GM23338 (cell line): ENCODE measurements at regions not wholly inside any gene's neighbourhood (a gene's known extent, or its start where the extent isn't known, plus 50 kb on each side); places are given as distances from the start of the nearest gene placed in this dataset.

Experiments used
- CTCF ChIP-seq, 2 experiments: fragments of 200-600 bp in 1 of 2; sonication (generic) in 1 of 2; conservative IDR thresholded peaks; 2 replicates each; pipeline versions ENCODE4 v1.5.1 to v1.6.1; 2016 to 2017; ENCODE audit warnings: antibody characterized with exemption in 2 of 2, low read depth in 2 of 2, mild to moderate bottlenecking in 2 of 2, moderate library complexity in 1 of 2
- EZH2 ChIP-seq: fragments of 200-600 bp; sonication (generic); IDR thresholded peaks from one replicate; pipeline ENCODE4 v1.8.0; 2017; ENCODE audit warnings: antibody characterized with exemption, mild to moderate bottlenecking, low read depth; ENCODE audit not compliant: unreplicated experiment
- JUNB ChIP-seq: IDR thresholded peaks from one replicate; pipeline ENCODE4 v1.6.1; 2016; ENCODE audit warnings: antibody characterized with exemption; ENCODE audit not compliant: unreplicated experiment
- NANOG ChIP-seq: IDR thresholded peaks from 2 replicates; pipeline ENCODE4 v1.6.1; 2016; ENCODE audit warnings: antibody characterized with exemption, borderline replicate concordance
- POLR2AphosphoS5 ChIP-seq: IDR thresholded peaks from 2 replicates; pipeline ENCODE4 v1.6.1; 2016; ENCODE audit warnings: antibody characterized with exemption, low read depth
- REST ChIP-seq: IDR thresholded peaks from one replicate; pipeline ENCODE4 v1.6.1; 2018; ENCODE audit warnings: antibody characterized with exemption; ENCODE audit not compliant: unreplicated experiment
- STAT1 ChIP-seq: IDR thresholded peaks from one replicate; pipeline ENCODE4 v1.6.1; 2016; ENCODE audit warnings: antibody characterized with exemption; ENCODE audit not compliant: unreplicated experiment
- ZNF114 ChIP-seq: fragments of 250-450 bp; sonication (Bioruptor Pico); IDR thresholded peaks from 2 replicates; pipeline ENCODE4 v1.5.0; 2020; ENCODE audit warnings: mild to moderate bottlenecking, moderate library complexity
- ZNF331 ChIP-seq: fragments of 250-450 bp; sonication (Bioruptor Pico); IDR thresholded peaks from 2 replicates; pipeline ENCODE4 v1.5.0; 2020; ENCODE audit warnings: low read depth, mild to moderate bottlenecking, moderate library complexity
- ZNF462 ChIP-seq: fragments of 250-450 bp; sonication (Bioruptor Pico); IDR thresholded peaks from 2 replicates; pipeline ENCODE4 v1.5.0; 2020; ENCODE audit warnings: mild to moderate bottlenecking, moderate library complexity

- TF ChIP-seq ZNF462 (CRISPR knock-in tag) (no peak), ZNF114 (no peak), ZNF331 (CRISPR knock-in tag) (no peak), POLR2AphosphoS5 (no peak), NANOG (no peak), STAT1 (no peak), CTCF (conservative IDR thresholded peaks at IDR 0.05; ENCODE audit: low read depth in 2 of 2) (no peak), EZH2 (no peak), JUNB (no peak), REST (no peak)
These were observed 351.1 kb upstream of the AJAP1 start (continued) for GRCh38 chr1:4303303-4303702.
